HG03520 (cell line): ENCODE measurements at regions not wholly inside any gene's neighbourhood (a gene's known extent, or its start where the extent isn't known, plus 50 kb on each side); places are given as distances from the start of the nearest gene placed in this dataset.

ENCODE experiments used
- ATAC-seq: cut with Tn5 transposase; IDR thresholded peaks from one replicate; pipeline ENCODE4 v1.9.1; 2021; ENCODE audit warnings: mild to moderate bottlenecking, moderate library complexity; ENCODE audit not compliant: unreplicated experiment

- ATAC-seq, result no peak
Observed at GRCh38 chr7:28360739-28361138, 51.6 kb upstream of the CREB5 start.

- ATAC-seq, result no peak
Observed at GRCh38 chr7:28361551-28361950, 50.8 kb upstream of the CREB5 start.

GRCh38 chr7:28362182-28362581 lies 50.1 kb upstream of the CREB5 start:
- ATAC-seq, result no peak
